GM18502 (cell line): ENCODE measurements at regions not wholly inside any gene's neighbourhood (a gene's known extent, or its start where the extent isn't known, plus 50 kb on each side); places are given as distances from the start of the nearest gene placed in this dataset.
"Not testable (repeated sequence)": the region's sequence is repeated elsewhere in the genome, so short reads cannot be mapped to it uniquely, and the experiment has no call there.

Source experiments
- ATAC-seq: cut with Tn5 transposase; IDR thresholded peaks from one replicate; pipeline ENCODE4 v1.9.1; 2021; ENCODE audit warnings: mild to moderate bottlenecking; ENCODE audit not compliant: unreplicated experiment, poor library complexity

DNA sequence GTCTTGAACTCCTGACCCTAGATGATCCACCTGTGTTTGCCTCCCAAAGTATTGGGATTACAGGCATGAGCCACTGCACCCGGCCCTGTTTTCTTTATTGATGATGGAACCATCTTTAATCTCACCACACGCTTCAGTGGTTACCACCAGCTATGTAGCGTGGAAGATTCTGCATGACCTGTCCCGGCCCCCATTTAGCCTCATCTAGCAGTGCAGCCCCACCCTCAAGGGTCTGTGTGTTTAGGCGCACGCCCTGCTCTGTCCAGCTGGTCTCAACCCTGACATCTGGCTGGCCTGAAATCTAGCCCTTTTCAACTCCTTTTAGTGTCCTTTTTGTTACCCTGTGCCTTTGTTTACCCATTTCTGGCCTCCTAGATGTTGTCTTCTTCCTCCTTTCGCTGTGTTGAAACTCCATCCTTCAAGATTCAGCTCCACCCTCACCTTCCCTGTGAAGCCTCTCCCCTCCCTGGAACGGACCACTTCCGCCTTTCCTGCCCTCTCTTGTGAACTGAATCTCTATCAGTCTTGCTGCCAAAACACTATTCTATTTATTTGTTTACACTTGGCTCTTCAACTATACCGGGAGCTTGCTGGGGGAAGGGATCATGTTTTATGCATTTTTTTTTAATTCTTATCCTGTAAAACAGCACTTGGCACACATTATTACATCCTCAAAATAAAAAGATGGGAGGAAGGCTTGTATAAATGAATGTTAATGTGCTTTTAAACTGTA is 101.0 kb upstream of the MTHFD1L start:
- no peak for ATAC-seq

- peak; percentile 94 for ATAC-seq
Measured at GRCh38 chr6:150765067-150765764, 100.3 kb upstream of the MTHFD1L start.

DNA sequence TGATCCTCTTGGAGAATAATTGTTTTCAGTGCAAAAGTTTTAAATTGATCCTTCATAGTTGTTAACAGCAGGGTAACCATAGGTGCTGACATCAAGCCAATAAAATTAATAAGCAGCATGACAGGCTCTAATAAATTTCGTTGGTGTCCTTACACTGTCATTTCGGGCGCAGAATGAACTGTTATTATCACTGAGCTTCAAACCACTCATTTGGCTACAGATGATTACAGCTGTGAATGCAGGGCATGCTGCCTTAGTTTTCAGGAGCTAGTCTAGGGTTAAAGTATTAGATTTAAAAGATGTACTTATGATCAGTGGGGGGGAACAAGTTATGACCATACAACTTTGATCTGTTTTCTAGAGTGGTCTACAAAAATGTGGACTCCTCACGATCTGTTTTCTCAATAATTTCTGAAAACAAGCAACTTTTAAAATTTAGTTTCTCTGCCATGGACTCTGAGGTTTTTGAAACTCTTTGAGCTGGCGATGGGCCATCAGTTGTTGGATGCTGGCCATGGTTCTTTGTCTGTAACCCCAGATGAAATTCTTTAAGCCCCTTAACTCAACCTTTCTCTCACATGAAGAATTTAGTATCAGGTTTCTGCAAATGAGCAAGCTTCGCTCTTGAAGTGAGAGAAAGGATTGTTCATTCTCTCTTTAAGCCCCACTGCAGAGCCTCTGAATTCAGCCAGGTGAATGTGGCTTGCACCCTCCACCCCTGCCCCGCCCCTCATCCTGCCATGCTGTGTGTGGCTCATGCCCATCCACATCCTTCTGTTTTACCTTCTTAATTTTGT is 99.1 kb upstream of the MTHFD1L start:
- no peak for ATAC-seq

DNA sequence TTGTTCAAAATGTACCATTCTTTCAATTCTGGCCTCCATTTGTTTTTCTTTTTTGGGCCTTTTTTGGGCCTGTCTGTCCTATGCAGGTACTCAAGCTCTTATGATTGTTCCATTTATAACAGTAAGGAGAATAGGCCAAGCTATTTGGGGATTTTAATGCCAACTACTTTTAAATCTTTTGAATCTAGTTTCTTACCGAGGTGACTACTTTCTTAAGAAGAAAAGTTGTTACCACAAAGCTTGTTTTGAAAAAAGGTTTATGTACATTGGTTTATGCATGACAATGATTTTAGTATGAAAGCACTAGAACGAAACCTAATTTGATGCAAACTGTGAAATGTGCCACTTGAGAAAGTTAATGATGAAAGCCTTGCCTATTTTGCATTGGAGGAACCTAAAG is 98.3 kb upstream of the MTHFD1L start:
- no peak for ATAC-seq

- no peak for ATAC-seq
Measured at GRCh38 chr6:150767571-150768018, 97.9 kb upstream of the MTHFD1L start.

DNA sequence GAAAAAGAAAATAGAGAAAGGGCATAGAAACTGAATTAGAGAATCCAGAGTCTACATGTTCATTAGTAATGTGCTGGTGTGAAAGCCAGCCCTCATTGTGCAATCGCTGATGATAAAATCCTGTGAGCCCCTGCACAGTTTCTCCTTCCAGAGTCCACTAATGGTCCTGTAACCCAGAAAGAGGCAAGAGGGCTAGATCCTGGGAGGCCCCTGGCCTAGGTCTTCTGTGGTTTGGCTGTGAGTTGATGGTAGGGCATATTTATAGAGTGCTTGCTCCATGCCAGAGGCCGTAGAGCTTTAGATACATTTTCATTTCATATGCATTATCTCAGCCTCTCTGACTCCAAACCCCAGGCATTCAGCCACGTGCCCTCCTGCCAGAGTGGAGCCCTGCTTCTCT is 94.9 kb upstream of the MTHFD1L start:
- ATAC-seq: no peak

- no peak for ATAC-seq
Measured at GRCh38 chr6:150773969-150774368, 91.5 kb upstream of the MTHFD1L start.

- no peak for ATAC-seq
Measured at GRCh38 chr6:150775415-150776203, 89.9 kb upstream of the MTHFD1L start.

DNA sequence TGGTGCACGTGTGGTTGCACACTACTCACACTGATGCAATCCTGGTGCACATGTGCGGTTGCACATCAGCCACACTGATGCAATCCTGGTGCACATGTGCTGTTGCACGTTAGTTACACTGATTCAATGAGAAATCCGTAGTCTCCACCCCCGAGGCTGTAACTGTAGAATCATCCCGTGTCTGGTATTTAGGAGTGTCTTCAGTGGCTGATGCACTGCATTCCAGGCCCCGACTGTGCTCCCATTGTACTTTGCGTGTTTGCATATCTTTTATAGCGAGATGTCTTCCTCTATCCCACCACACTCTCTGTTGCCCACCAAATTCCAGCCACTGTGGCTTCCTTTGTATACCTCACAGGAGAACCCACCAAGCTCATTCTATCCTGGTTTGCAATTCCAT is 87.8 kb upstream of the MTHFD1L start:
- no peak for ATAC-seq

DNA sequence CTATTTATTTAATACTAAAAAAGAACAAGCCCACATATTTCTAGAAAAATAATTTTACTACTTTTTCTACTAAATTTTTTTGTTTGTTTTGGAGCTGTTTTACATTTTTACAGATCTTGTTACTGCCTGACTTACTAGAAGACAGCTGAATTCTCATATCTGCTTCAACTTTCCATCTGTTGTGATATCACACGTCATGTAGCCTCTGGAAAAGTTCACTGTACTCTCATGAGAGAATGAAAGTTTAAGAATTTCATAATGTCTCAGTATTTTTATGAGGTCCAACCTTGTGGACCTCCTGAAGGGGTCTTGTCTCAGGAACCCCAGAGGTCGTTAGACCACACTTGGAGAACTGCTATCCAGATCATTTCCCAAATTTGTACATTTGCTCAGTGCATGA is 81.7 kb upstream of the MTHFD1L start:
- ATAC-seq: no peak

- no peak for ATAC-seq
Measured at GRCh38 chr6:150787429-150787828, 78.1 kb upstream of the MTHFD1L start.

DNA sequence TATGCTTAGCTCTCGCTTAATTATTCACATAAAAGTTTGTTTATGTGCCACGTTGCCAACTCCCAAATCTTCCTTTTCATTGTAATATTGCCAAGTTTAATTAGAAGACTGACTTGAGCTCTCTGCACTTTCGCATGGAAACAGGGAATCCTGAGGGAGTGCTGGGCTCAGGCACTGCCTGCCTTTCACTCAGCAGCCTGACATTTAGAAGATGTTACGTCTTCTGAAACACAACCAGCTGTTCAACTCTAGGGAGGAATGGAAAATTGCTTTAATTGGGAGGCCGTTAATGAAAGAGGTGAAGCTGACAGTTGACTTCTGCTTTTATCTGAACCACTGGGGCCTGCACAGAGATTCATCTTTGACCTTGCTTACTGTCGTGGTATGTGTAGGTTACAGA is 77.4 kb upstream of the MTHFD1L start:
- ATAC-seq: no peak

- ATAC-seq: not testable (repeated sequence)
Measured at GRCh38 chr6:150789906-150790305, 75.6 kb upstream of the MTHFD1L start.

- ATAC-seq: no peak
Measured at GRCh38 chr6:150791717-150792116, 73.8 kb upstream of the MTHFD1L start.

- no peak for ATAC-seq
Measured at GRCh38 chr6:150797949-150798348, 67.6 kb upstream of the MTHFD1L start.

DNA sequence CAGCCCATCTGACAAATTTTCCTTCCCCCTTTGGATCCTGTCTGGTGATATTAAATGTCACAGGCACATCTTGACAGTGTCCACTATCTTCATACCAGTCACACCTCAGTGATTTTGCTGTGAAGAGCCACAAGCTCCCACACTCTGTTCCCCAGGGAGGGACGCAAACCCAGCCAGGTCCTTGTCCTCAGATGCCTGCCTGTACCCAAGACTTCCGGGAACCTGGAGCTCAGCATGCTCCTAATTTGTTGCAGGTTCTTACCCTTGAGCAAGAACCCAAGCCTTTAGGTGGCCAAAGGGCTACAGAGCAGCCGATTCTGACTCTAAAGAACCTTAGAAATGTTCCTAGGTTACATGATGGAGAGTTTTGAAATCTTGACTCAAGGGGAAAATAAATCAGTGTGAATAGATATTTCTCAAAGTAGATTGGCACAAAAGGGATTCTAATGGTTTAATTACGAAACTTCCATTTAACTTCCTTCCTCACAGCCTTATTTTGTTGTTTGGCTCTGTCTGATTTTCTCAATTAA is 66.2 kb upstream of the MTHFD1L start:
- ATAC-seq: no peak

- no peak for ATAC-seq
Measured at GRCh38 chr6:150800674-150801314, 64.7 kb upstream of the MTHFD1L start.

DNA sequence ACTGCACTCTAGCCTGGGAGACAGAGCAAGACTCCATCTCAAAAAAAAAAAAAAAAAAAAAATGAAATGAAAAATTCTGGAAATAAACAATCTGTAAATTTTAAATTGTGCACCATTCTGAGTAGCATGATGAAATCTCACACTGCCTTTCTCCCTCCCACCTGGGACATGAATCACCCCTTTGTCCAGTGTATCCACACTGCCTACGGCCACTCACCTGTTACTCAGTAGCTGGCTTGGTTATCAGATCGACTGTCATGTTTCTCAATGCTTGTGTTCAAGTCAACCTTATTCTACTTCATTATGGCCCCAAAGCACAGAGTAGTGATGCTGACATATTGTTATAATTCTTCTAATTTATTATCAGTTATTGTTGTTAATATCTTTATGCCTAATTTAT is 58.7 kb upstream of the MTHFD1L start:
- ATAC-seq: no peak

- ATAC-seq: peak; percentile 70
Measured at GRCh38 chr6:150813319-150813992, 52.0 kb upstream of the MTHFD1L start.
